GM12878 (cell line): ENCODE measurements at regions not wholly inside any gene's neighbourhood (a gene's known extent, or its start where the extent isn't known, plus 50 kb on each side); places are given as distances from the start of the nearest gene placed in this dataset.

Source experiments
- BCL11A ChIP-seq: IDR thresholded peaks from 2 replicates; pipeline ENCODE4 v1.6.1; 2011; ENCODE audit warnings: low read depth, low read length
- CEBPB ChIP-seq, 2 experiments: fragments of 150-350 bp in 1 of 2; IDR thresholded peaks; 2 replicates each; pipeline ENCODE4 v1.6.1; 2012 to 2014; ENCODE audit warnings: low read depth in 2 of 2, low read length in 2 of 2, borderline replicate concordance in 1 of 2, inconsistent platforms in 1 of 2
- IRF5 ChIP-seq: fragments of 450-650 bp; IDR thresholded peaks from 2 replicates; pipeline ENCODE4 v1.6.1; 2017; ENCODE audit warnings: borderline replicate concordance
- JUND ChIP-seq: IDR thresholded peaks from 2 replicates; pipeline ENCODE4 v1.6.1; 2012; ENCODE audit warnings: low read depth, mild to moderate bottlenecking, low read length, improper control_type of control experiment, moderate library complexity
- NFXL1 ChIP-seq: fragments of 450-650 bp; IDR thresholded peaks from 2 replicates; pipeline ENCODE4 v1.6.1; 2017; ENCODE audit warnings: antibody characterized with exemption, mild to moderate bottlenecking, borderline replicate concordance
- NR2C1 ChIP-seq: fragments of 450-650 bp; IDR thresholded peaks from 2 replicates; pipeline ENCODE4 v1.6.1; 2017; ENCODE audit warnings: antibody characterized with exemption, mild to moderate bottlenecking, moderate library complexity
- POU2F2 ChIP-seq: IDR thresholded peaks from 3 replicates; pipeline ENCODE4 v1.6.1; 2011; ENCODE audit warnings: low read depth, mild to moderate bottlenecking, low read length, borderline replicate concordance
- RUNX3 ChIP-seq: IDR thresholded peaks from 2 replicates; pipeline ENCODE4 v1.6.1; 2012; ENCODE audit warnings: low read length, inconsistent platforms
- SREBF2 ChIP-seq: IDR thresholded peaks from 2 replicates; pipeline ENCODE4 v1.6.1; 2012; ENCODE audit warnings: mild to moderate bottlenecking, low read length
- YY1 ChIP-seq: IDR thresholded peaks from 2 replicates; pipeline ENCODE4 v1.6.1; 2011; ENCODE audit warnings: low read depth, mild to moderate bottlenecking, low read length
- ZBTB4 ChIP-seq: fragments of 450-650 bp; formaldehyde crosslinking; IDR thresholded peaks from 2 replicates; pipeline ENCODE4 v1.4.0; 2022; ENCODE audit warnings: mild to moderate bottlenecking, moderate library complexity
- TF ChIP-seq, protein P1 (sequence below): fragments of 450-650 bp; IDR thresholded peaks from 2 replicates; pipeline ENCODE4 v1.6.1; 2017; ENCODE audit warnings: mild to moderate bottlenecking, low read depth, inconsistent platforms; ENCODE audit not compliant: poor library complexity, severe bottlenecking
- TF ChIP-seq, protein P2 (sequence below): fragments of 450-650 bp; IDR thresholded peaks from 2 replicates; pipeline ENCODE4 v1.6.1; 2016; ENCODE audit warnings: mild to moderate bottlenecking
- TF ChIP-seq, protein P3 (sequence below): fragments of 450-650 bp; IDR thresholded peaks from 2 replicates; pipeline ENCODE4 v1.6.1; 2016; ENCODE audit warnings: mild to moderate bottlenecking

DNA sequence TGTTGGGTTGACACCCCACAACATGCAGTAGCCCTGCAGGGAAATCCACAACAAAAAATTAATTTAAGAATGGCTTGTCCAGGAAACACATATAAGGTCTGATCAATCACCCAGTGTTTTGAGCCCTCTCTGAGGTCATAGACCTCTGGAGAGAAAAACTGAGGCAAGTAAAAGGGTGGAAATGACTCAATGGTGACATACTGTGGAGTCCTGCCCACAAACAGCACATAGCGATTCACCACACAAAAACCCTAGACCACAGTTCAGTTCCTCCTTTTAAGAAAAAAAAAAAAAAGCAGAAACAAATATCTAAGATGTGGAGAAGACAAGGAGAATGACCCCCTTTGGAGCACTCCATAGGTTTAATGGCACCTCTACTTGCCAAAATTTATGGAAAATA, 2691.0 kb downstream of the PCDH7 start (continued):
- TF ChIP-seq ZBTB4 (CRISPR knock-in tag) (no peak), NR2C1 (no peak), JUND (no peak), IRF5 (no peak), RUNX3 (peak; percentile 30; the same call in 1 of the 2 replicates), NFXL1 (no peak), SREBF2 (no peak), POU2F2 (no peak), YY1 (no peak), CEBPB (IDR thresholded peaks at IDR 0.05; ENCODE audit: borderline replicate concordance in 1 of 2, low read depth in 2 of 2, low read length in 2 of 2) (no peak), BCL11A (peak; percentile 32; the same call in 1 of the 2 replicates)
- TF ChIP-seq, protein P1, sequence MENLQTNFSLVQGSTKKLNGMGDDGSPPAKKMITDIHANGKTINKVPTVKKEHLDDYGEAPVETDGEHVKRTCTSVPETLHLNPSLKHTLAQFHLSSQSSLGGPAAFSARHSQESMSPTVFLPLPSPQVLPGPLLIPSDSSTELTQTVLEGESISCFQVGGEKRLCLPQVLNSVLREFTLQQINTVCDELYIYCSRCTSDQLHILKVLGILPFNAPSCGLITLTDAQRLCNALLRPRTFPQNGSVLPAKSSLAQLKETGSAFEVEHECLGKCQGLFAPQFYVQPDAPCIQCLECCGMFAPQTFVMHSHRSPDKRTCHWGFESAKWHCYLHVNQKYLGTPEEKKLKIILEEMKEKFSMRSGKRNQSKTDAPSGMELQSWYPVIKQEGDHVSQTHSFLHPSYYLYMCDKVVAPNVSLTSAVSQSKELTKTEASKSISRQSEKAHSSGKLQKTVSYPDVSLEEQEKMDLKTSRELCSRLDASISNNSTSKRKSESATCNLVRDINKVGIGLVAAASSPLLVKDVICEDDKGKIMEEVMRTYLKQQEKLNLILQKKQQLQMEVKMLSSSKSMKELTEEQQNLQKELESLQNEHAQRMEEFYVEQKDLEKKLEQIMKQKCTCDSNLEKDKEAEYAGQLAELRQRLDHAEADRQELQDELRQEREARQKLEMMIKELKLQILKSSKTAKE, result no peak
- TF ChIP-seq, protein P2, sequence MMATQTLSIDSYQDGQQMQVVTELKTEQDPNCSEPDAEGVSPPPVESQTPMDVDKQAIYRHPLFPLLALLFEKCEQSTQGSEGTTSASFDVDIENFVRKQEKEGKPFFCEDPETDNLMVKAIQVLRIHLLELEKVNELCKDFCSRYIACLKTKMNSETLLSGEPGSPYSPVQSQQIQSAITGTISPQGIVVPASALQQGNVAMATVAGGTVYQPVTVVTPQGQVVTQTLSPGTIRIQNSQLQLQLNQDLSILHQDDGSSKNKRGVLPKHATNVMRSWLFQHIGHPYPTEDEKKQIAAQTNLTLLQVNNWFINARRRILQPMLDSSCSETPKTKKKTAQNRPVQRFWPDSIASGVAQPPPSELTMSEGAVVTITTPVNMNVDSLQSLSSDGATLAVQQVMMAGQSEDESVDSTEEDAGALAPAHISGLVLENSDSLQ, result no peak
- TF ChIP-seq, protein P3, sequence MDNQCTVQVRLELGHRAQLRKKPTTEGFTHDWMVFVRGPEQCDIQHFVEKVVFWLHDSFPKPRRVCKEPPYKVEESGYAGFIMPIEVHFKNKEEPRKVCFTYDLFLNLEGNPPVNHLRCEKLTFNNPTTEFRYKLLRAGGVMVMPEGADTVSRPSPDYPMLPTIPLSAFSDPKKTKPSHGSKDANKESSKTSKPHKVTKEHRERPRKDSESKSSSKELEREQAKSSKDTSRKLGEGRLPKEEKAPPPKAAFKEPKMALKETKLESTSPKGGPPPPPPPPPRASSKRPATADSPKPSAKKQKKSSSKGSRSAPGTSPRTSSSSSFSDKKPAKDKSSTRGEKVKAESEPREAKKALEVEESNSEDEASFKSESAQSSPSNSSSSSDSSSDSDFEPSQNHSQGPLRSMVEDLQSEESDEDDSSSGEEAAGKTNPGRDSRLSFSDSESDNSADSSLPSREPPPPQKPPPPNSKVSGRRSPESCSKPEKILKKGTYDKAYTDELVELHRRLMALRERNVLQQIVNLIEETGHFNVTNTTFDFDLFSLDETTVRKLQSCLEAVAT, result peak; percentile 58; the same call in 1 of the 2 replicates
